AG10803 (cell line): ENCODE measurements at regions not wholly inside any gene's neighbourhood (a gene's known extent, or its start where the extent isn't known, plus 50 kb on each side); places are given as distances from the start of the nearest gene placed in this dataset.

ENCODE experiments used
- DNase-seq: peaks from one replicate; pipeline ENCODE4 v3.0.0; 2010; ENCODE audit warnings: low read depth
- H3K4me3 ChIP-seq: 2 replicates; pipeline ENCODE4 v1.5.1; 2011; ENCODE audit warnings: mild to moderate bottlenecking, low read length, control low read depth
- CTCF ChIP-seq: conservative IDR thresholded peaks from 2 replicates; pipeline ENCODE4 v1.5.1; 2011; ENCODE audit warnings: mild to moderate bottlenecking, low read length, control low read depth, inconsistent platforms

DNA sequence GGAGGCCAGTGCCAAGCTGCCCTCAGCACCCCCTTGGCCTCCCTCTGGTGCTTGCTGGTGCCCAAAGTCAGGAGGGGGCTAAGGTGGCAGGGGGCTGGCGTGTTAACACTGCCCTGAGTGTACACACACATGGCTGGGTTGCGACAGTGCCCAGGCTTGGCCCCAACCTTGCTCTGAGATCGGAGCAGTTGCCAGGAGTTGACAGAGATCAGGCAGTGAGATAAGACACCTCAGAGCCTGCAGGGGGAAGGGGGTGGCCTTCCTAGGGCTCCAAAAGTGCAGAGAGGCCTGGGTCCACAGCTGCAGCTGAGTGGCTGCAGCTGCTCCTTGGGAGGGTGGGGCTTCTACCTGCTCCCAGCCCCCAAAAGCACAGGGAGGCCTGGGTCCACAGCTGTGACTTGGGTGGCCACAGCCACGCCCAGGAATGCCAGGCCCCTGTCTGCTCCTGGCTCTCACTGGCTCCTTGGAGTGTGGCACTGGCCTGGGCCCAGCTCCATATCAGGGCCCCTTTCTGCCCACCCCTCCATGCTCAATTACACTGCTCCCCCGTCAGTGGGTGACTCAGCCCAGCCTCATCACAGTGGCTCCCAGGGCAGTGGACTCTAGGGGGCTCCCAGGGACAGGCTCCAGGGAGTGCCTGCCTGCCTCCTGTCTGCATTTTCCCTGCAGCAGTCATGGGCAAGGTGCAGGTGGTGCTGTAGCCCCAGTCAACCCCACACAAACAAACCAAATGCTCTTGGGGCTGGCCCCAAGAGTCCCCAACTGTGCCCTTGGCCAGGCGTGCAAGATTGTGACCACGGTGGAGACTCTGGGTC lies 56.4 kb upstream of the C15orf39 start:
- no peak overlapping the region for H3K4me3 ChIP-seq
- no peak for TF ChIP-seq CTCF
- no peak for DNase-seq

GRCh38 chr15:75148280-75148679 lies 53.4 kb upstream of the C15orf39 start:
- DNase-seq = no peak
- H3K4me3 ChIP-seq = no peak overlapping the region
- no peak for TF ChIP-seq CTCF

DNA sequence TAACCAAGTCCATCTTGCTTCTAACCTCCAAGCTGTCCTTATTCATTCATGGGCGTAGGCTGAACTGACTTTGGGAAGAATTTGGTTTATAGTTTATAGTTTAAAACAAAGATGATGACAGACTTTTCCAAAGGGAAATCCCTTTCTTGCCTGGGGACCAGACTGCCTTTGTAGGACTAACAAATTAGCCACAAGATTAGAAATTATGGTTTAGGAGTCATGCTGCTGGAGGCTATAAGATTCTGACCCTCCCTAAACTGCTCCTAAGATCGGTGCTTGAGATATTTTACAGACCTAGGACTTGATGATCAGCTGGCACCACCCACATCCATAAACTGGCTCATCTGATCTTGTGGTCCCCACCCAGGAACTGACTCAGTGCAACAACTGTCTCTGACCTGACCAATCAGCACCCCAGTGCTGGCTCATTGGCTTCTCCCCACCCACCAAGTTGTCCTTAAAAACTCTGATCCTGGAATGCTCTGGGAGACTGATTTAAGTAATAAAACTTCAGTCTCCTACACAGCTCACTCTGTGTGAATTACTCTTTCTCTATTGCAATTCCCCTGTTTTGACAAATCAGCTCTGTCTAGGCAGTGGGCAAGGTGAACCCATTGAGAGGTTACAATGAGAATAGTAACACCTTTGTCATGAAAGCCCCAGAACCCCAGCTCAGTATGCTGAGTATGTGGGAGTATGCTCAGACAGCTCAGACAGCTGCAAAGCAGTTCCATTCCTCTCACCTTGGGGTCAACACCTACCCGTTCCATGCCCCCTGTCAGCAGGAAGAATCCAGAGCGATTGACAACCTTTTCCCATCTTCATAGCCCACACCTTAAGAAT lies 51.6 kb upstream of the C15orf39 start:
- peak; percentile 81 for DNase-seq
- TF ChIP-seq CTCF = no peak
- H3K4me3 ChIP-seq = no peak overlapping the region

- no peak for TF ChIP-seq CTCF
- no peak overlapping the region for H3K4me3 ChIP-seq
- no peak for DNase-seq
Observed at GRCh38 chr15:75151214-75152128, 50.2 kb upstream of the C15orf39 start.
